H1 (cell line): ENCODE measurements at regions not wholly inside any gene's neighbourhood (a gene's known extent, or its start where the extent isn't known, plus 50 kb on each side); places are given as distances from the start of the nearest gene placed in this dataset.

Experiments
- CTCF ChIA-PET: fragments of 300-600 bp; sonication (Branson Sonifier 250); formaldehyde crosslinking; loops from one replicate; lab custom pipeline; 2021; ENCODE audit not compliant: partially characterized antibody; lab: Charles Lee
- POLR2A ChIA-PET: fragments of 300-600 bp; sonication (Branson Sonifier 250); formaldehyde crosslinking; loops from one replicate; lab custom pipeline; 2021; ENCODE audit warnings: inconsistent platforms; ENCODE audit not compliant: partially characterized antibody; lab: Charles Lee
- DNase-seq, 2 experiments: peaks; one replicate each; pipeline versions ENCODE4 v3.0.0 to v3.0.0-alpha.2; 2010 to 2022; ENCODE audit warnings: low spot score in 2 of 2, low read depth in 1 of 2, mixed read lengths in 1 of 2
- FAIRE-seq: peaks from 2 replicates; lab custom pipeline; 2011; peaks lifted over from hg19 to GRCh38; lab: Jason Lieb, UNC
- H2AFZ ChIP-seq: 2 replicates; pipeline ENCODE4 v1.8.1; 2012; ENCODE audit warnings: low read length, inconsistent platforms
- H2AK5ac ChIP-seq: 2 replicates; pipeline ENCODE4 v1.6.1; 2013; ENCODE audit warnings: low read depth, low read length
- H2BK120ac ChIP-seq: replicated peaks from 2 replicates; pipeline ENCODE3; 2013; ENCODE audit warnings: low read depth, low read length, inconsistent platforms
- H2BK12ac ChIP-seq: 2 replicates; pipeline ENCODE4 v1.6.1; 2013; ENCODE audit warnings: low read depth, low read length
- H2BK15ac ChIP-seq: 2 replicates; pipeline ENCODE4 v1.6.1; 2013; ENCODE audit warnings: low read length
- H2BK20ac ChIP-seq: 2 replicates; pipeline ENCODE4 v1.6.1; 2013; ENCODE audit warnings: low read length
- H2BK5ac ChIP-seq: 2 replicates; pipeline ENCODE4 v1.6.1; 2013; ENCODE audit warnings: low read depth, low read length
- H3K14ac ChIP-seq: 2 replicates; pipeline ENCODE4 v1.6.1; 2013; ENCODE audit warnings: inconsistent platforms; ENCODE audit not compliant: insufficient read length
- H3K18ac ChIP-seq: 2 replicates; pipeline ENCODE4 v1.6.1; 2013; ENCODE audit warnings: low read length; ENCODE audit errors: extremely low read depth
- H3K23ac ChIP-seq: 2 replicates; pipeline ENCODE4 v1.6.1; 2013; ENCODE audit warnings: inconsistent platforms; ENCODE audit not compliant: insufficient read length
- H3K23me2 ChIP-seq: 2 replicates; pipeline ENCODE4 v1.6.1; 2013; ENCODE audit warnings: low read depth, low read length
- H3K27ac ChIP-seq: 2 replicates; pipeline ENCODE4 v1.6.1; 2011; ENCODE audit warnings: low read depth, low read length, inconsistent platforms
- H3K27me3 ChIP-seq, 4 experiments: replicated peaks in 1 of 4; 1 replicate in 1 of 4; 2 replicates in 3 of 4; pipeline versions ENCODE4 v1.6.1 to v1.8.1; 2011 to 2013; ENCODE audit warnings: low read length in 3 of 4, mild to moderate bottlenecking in 3 of 4, inconsistent platforms in 2 of 4, mixed read lengths in 2 of 4, moderate library complexity in 1 of 4; ENCODE audit not compliant: control insufficient read depth in 3 of 4, insufficient read depth in 3 of 4; ENCODE audit errors: extremely low read depth in 1 of 4
- H3K36me3 ChIP-seq, 4 experiments: 2 replicates each; pipeline versions ENCODE4 v1.6.1 to v1.8.1; 2011 to 2013; ENCODE audit warnings: mild to moderate bottlenecking in 4 of 4, low read length in 3 of 4, moderate library complexity in 2 of 4, control low read depth in 1 of 4, inconsistent platforms in 1 of 4; ENCODE audit not compliant: insufficient read depth in 4 of 4, control insufficient read depth in 2 of 4
- H3K4ac ChIP-seq: replicated peaks from 2 replicates; pipeline ENCODE3; 2013; ENCODE audit warnings: low read length, low read depth, mixed read lengths, inconsistent platforms; ENCODE audit not compliant: insufficient read length
- H3K4me1 ChIP-seq, 4 experiments: replicated peaks in 1 of 4; 1 replicate in 1 of 4; 2 replicates in 3 of 4; pipeline versions ENCODE4 v1.6.1 to v1.8.1; 2011 to 2013; ENCODE audit warnings: low read length in 3 of 4, inconsistent platforms in 2 of 4, mixed read lengths in 1 of 4; ENCODE audit not compliant: insufficient read depth in 4 of 4, control insufficient read depth in 3 of 4
- H3K4me2 ChIP-seq, 2 experiments: 2 replicates each; pipeline versions ENCODE4 v1.6.1 to v1.8.1; 2011 to 2013; ENCODE audit warnings: low read depth in 2 of 2, low read length in 2 of 2, control low read depth in 1 of 2, inconsistent platforms in 1 of 2, mild to moderate bottlenecking in 1 of 2; ENCODE audit not compliant: insufficient read depth in 1 of 2
- H3K4me3 ChIP-seq, 4 experiments: fragments of 200-600, 300-600 bp in 1 of 4; sonication (generic), shearing (Covaris generic), sonication (Bioruptor Twin) in 1 of 4; 2 replicates each; pipeline versions ENCODE4 v1.5.1 to v1.8.1; 2011 to 2016; ENCODE audit warnings: low read length in 4 of 4, low read depth in 3 of 4, control low read depth in 2 of 4, inconsistent platforms in 2 of 4, mild to moderate bottlenecking in 2 of 4, mixed read lengths in 1 of 4, moderate library complexity in 1 of 4; ENCODE audit not compliant: insufficient read depth in 2 of 4; ENCODE audit errors: extremely low read depth in 1 of 4
- H3K56ac ChIP-seq: replicated peaks from 2 replicates; pipeline ENCODE3; 2013; ENCODE audit warnings: low read depth, mild to moderate bottlenecking, mixed read lengths, low read length, inconsistent platforms; ENCODE audit not compliant: insufficient read length
- H3K79me1 ChIP-seq: 2 replicates; pipeline ENCODE4 v1.6.1; 2013; ENCODE audit warnings: low read depth, low read length, control low read depth
- H3K79me2 ChIP-seq, 2 experiments: 2 replicates each; pipeline versions ENCODE4 v1.6.1 to v1.8.1; 2012 to 2013; ENCODE audit warnings: low read length in 2 of 2, mild to moderate bottlenecking in 2 of 2, inconsistent platforms in 1 of 2; ENCODE audit not compliant: insufficient read depth in 2 of 2, control insufficient read depth in 1 of 2
- H3K9ac ChIP-seq, 4 experiments: replicated peaks in 1 of 4; 1 replicate in 1 of 4; 2 replicates in 3 of 4; pipeline versions ENCODE4 v1.6.1 to v1.8.1; 2011 to 2013; ENCODE audit warnings: low read depth in 3 of 4, low read length in 3 of 4, control low read depth in 2 of 4, mild to moderate bottlenecking in 2 of 4, moderate library complexity in 2 of 4, inconsistent platforms in 1 of 4; ENCODE audit errors: extremely low read depth in 1 of 4
- H3K9me3 ChIP-seq, 2 experiments: 2 replicates each; pipeline versions ENCODE4 v1.6.1 to v1.8.1; 2012 to 2013; ENCODE audit warnings: mild to moderate bottlenecking in 2 of 2, moderate library complexity in 2 of 2, control low read depth in 1 of 2, inconsistent platforms in 1 of 2, low read depth in 1 of 2, low read length in 1 of 2, mixed read lengths in 1 of 2; ENCODE audit not compliant: insufficient read depth in 2 of 2
- H4K20me1 ChIP-seq, 2 experiments: replicated peaks in 1 of 2; 2 replicates each; pipeline versions ENCODE3 to v1.8.1; 2011 to 2013; ENCODE audit warnings: inconsistent platforms in 2 of 2, low read length in 2 of 2, mild to moderate bottlenecking in 1 of 2; ENCODE audit not compliant: insufficient read depth in 2 of 2, control insufficient read depth in 1 of 2
- H4K5ac ChIP-seq: 2 replicates; pipeline ENCODE4 v1.6.1; 2013; ENCODE audit warnings: low read length, low read depth, mixed read lengths, inconsistent platforms; ENCODE audit not compliant: insufficient read length
- H4K8ac ChIP-seq: 2 replicates; pipeline ENCODE4 v1.8.0; 2013; ENCODE audit warnings: mild to moderate bottlenecking, moderate library complexity, low read length, inconsistent platforms; ENCODE audit not compliant: insufficient read depth; ENCODE audit errors: extremely low read depth
- H4K91ac ChIP-seq: replicated peaks from 2 replicates; pipeline ENCODE3; 2013; ENCODE audit warnings: low read length, mixed read lengths, inconsistent platforms; ENCODE audit not compliant: insufficient read length
- ATF2 ChIP-seq: IDR thresholded peaks from 2 replicates; pipeline ENCODE4 v1.6.1; 2012; ENCODE audit warnings: low read length, inconsistent platforms
- BACH1 ChIP-seq: IDR thresholded peaks from 2 replicates; pipeline ENCODE4 v1.6.1; 2012; ENCODE audit warnings: low read length, improper control_type of control experiment
- CEBPB ChIP-seq: IDR thresholded peaks from 2 replicates; pipeline ENCODE4 v1.6.1; 2012; ENCODE audit warnings: low read depth, low read length
- CTCF ChIP-seq, 3 experiments: IDR thresholded peaks; 1 replicate in 2 of 3; 2 replicates in 1 of 3; pipeline versions ENCODE4 v1.5.1 to v1.6.1; 2011; ENCODE audit warnings: low read length in 3 of 3, mild to moderate bottlenecking in 3 of 3, inconsistent platforms in 2 of 3, low read depth in 1 of 3, moderate library complexity in 1 of 3; ENCODE audit not compliant: insufficient read depth in 1 of 3; ENCODE audit errors: control extremely low read depth in 1 of 3
- JUN ChIP-seq: IDR thresholded peaks from 2 replicates; pipeline ENCODE4 v1.6.1; 2011; ENCODE audit warnings: low read depth, mild to moderate bottlenecking, improper control_type of control experiment, low read length
- POU5F1 ChIP-seq: IDR thresholded peaks from 2 replicates; pipeline ENCODE4 v1.6.1; 2011; ENCODE audit warnings: low read depth, mild to moderate bottlenecking, low read length, moderate library complexity
- RXRA ChIP-seq: IDR thresholded peaks from 2 replicates; pipeline ENCODE4 v1.6.1; 2011; ENCODE audit warnings: low read depth, mild to moderate bottlenecking, low read length, moderate library complexity; ENCODE audit not compliant: insufficient read depth
- SP1 ChIP-seq: IDR thresholded peaks from 2 replicates; pipeline ENCODE4 v1.6.1; 2011; ENCODE audit warnings: low read depth, low read length
- SP4 ChIP-seq: IDR thresholded peaks from 2 replicates; pipeline ENCODE4 v1.6.1; 2012; ENCODE audit warnings: low read length, inconsistent platforms
- WGBS, 2 experiments: shearing (Covaris generic) in 1 of 2; methylation state at CpG; one replicate each; pipeline versions ENCODE4 v1.1.6 to v1.1.7; 2013 to 2015; ENCODE audit warnings: low lambda C conversion rate in 2 of 2, mixed read lengths in 2 of 2, inconsistent platforms in 1 of 2, low coverage in 1 of 2, missing lambda C conversion rate in 1 of 2; ENCODE audit not compliant: insufficient replicate concordance in 2 of 2, insufficient coverage in 1 of 2, insufficient read length in 1 of 2; ENCODE audit errors: extremely low coverage in 1 of 2, missing lambda C conversion rate in 1 of 2; 5-methylcytosine and 5-hydroxymethylcytosine counted together

- Histone ChIP-seq H4K8ac (no peak overlapping the region; the same call in 1 of the 2 replicates), H2AK5ac (no peak overlapping the region), H2BK12ac (no peak overlapping the region), H3K27me3 (no peaks in the 10 kb centered on the region), H3K14ac (no peak overlapping the region), H3K4me3 (no peak overlapping the region), H4K20me1 (no peaks in the 10 kb centered on the region), H4K5ac (no peak overlapping the region), H3K27ac (no peak overlapping the region), H3K9me3 (no peaks in the 10 kb centered on the region), H4K91ac (no peak overlapping the region), H2BK5ac (no peak overlapping the region), H3K4me2 (no peak overlapping the region), H3K23ac (no peak overlapping the region), H2AFZ (no peak overlapping the region; the same call in 1 of the 2 replicates), H3K23me2 (no peaks in the 10 kb centered on the region), H3K4me1 (peaks cover 0 to 6% (median 4%) of the 10 kb centered on the region in 4 experiments; a peak in 3 of 7 replicates), H3K56ac (no peak overlapping the region), H3K36me3 (no peaks in the 10 kb centered on the region), H2BK15ac (no peak overlapping the region), H2BK20ac (no peak overlapping the region), H3K79me2 (no peaks in the 10 kb centered on the region), H3K9ac (no peak overlapping the region), H3K18ac (no peak overlapping the region), H2BK120ac (no peak overlapping the region), H3K79me1 (no peaks in the 10 kb centered on the region), H3K4ac (no peak overlapping the region)
- FAIRE-seq (no peak), DNase-seq (no peak)
- POLR2A ChIA-PET = no interaction called here
- CTCF ChIA-PET = no interaction called here
- 93% methylated on average over 18 of the region's 46 CpGs; no CpG with 5 or more reads in 1 of the 2 experiments for WGBS, 2 experiments
- no peak for TF ChIP-seq JUN
- TF ChIP-seq BACH1 = no peak
- TF ChIP-seq RXRA = no peak
- no peak for TF ChIP-seq SP1
- TF ChIP-seq POU5F1 = no peak
- no peak for TF ChIP-seq CEBPB
- TF ChIP-seq ATF2 = no peak
- TF ChIP-seq CTCF (IDR thresholded peaks at IDR 0.05; ENCODE audit: control extremely low read depth in 1 of 3, insufficient read depth in 1 of 3, low read depth in 1 of 3, low read length in 3 of 3) = no peak
- TF ChIP-seq SP4 = no peak
These were observed 290.1 kb upstream of the HDAC4 start for GRCh38 chr2:239690651-239691631.
